Caco-2 (cell line): ENCODE measurements at regions not wholly inside any gene's neighbourhood (a gene's known extent, or its start where the extent isn't known, plus 50 kb on each side); places are given as distances from the start of the nearest gene placed in this dataset.

Experiments used
- BruUV-seq: library from RNA; stranded (reverse); fragments of 400-500 nt; replicated peaks from 2 replicates; lab custom pipeline; 2021; lab: Mats Ljungman, UMichigan
- CTCF ChIA-PET: fragments of 300-600 bp; sonication (Branson Sonifier 250); formaldehyde crosslinking; loops from one replicate; lab custom pipeline; 2022; ENCODE audit warnings: antibody characterized with exemption; lab: Charles Lee
- POLR2A ChIA-PET: fragments of 300-600 bp; sonication (Branson Sonifier 250); formaldehyde crosslinking; loops from one replicate; lab custom pipeline; 2022; ENCODE audit warnings: antibody characterized with exemption; lab: Charles Lee
- DNase-seq, 2 experiments: peaks; one replicate each; pipeline versions ENCODE4 v3.0.0 to v3.0.0-alpha.2; 2020 to 2022
- H3K27me3 ChIP-seq: replicated peaks from 2 replicates; pipeline ENCODE4 v1.6.0; 2011; ENCODE audit warnings: low read length; ENCODE audit not compliant: control insufficient read depth, insufficient read depth
- H3K36me3 ChIP-seq: 2 replicates; pipeline ENCODE4 v1.5.1; 2011; ENCODE audit warnings: low read length; ENCODE audit not compliant: control insufficient read depth, insufficient read depth
- H3K4me1 ChIP-seq: fragments of 250-450 bp; sonication (Bioruptor Pico); 2 replicates; pipeline ENCODE4 v1.5.1; 2020; ENCODE audit warnings: mild to moderate bottlenecking
- H3K4me3 ChIP-seq: 2 replicates; pipeline ENCODE4 v1.5.1; 2011; ENCODE audit warnings: low read depth, mild to moderate bottlenecking, control low read depth, low read length
- H3K9me3 ChIP-seq: fragments of 250-450 bp; sonication (Bioruptor Pico); 2 replicates; pipeline ENCODE4 v1.5.1; 2020; ENCODE audit warnings: mild to moderate bottlenecking, moderate library complexity
- H3K27ac Mint-ChIP-seq: one replicate; pipeline ENCODE4 v1.8.0; 2022; ENCODE audit warnings: mixed read lengths; ENCODE audit not compliant: unreplicated experiment
- H3K27me3 Mint-ChIP-seq: one replicate; pipeline ENCODE4 v1.8.0; 2022; ENCODE audit warnings: mixed read lengths; ENCODE audit not compliant: insufficient read depth, unreplicated experiment
- H3K36me3 Mint-ChIP-seq: one replicate; pipeline ENCODE4 v1.8.0; 2022; ENCODE audit warnings: mild to moderate bottlenecking, mixed read lengths; ENCODE audit not compliant: insufficient read depth, unreplicated experiment
- H3K4me1 Mint-ChIP-seq: one replicate; pipeline ENCODE4 v1.8.0; 2022; ENCODE audit warnings: low read depth, mixed read lengths; ENCODE audit not compliant: unreplicated experiment
- H3K4me3 Mint-ChIP-seq: one replicate; pipeline ENCODE4 v1.8.0; 2022; ENCODE audit warnings: mild to moderate bottlenecking, moderate library complexity, mixed read lengths; ENCODE audit not compliant: unreplicated experiment
- H3K9me3 Mint-ChIP-seq: one replicate; pipeline ENCODE4 v1.8.0; 2022; ENCODE audit warnings: mixed read lengths; ENCODE audit not compliant: unreplicated experiment
- intact Hi-C: fragments of 100-400 bp; cut with micrococcal nuclease; formaldehyde crosslinking; loops from one replicate; pipeline ENCODE4 v1.10.0; 2022; ENCODE audit not compliant: unreplicated experiment
- TF ChIP-seq, protein P1 (sequence below), 2 experiments: fragments of 200-600 bp in 1 of 2; IDR thresholded peaks; 1 replicate in 1 of 2; 2 replicates in 1 of 2; pipeline versions ENCODE4 v1.5.1 to v1.8.0; 2011 to 2022; ENCODE audit warnings: antibody characterized with exemption in 1 of 2, control low read depth in 1 of 2, inconsistent platforms in 1 of 2, low read depth in 1 of 2, low read length in 1 of 2, mild to moderate bottlenecking in 1 of 2, moderate library complexity in 1 of 2; ENCODE audit not compliant: insufficient read depth in 1 of 2, severe bottlenecking in 1 of 2, unreplicated experiment in 1 of 2

DNA sequence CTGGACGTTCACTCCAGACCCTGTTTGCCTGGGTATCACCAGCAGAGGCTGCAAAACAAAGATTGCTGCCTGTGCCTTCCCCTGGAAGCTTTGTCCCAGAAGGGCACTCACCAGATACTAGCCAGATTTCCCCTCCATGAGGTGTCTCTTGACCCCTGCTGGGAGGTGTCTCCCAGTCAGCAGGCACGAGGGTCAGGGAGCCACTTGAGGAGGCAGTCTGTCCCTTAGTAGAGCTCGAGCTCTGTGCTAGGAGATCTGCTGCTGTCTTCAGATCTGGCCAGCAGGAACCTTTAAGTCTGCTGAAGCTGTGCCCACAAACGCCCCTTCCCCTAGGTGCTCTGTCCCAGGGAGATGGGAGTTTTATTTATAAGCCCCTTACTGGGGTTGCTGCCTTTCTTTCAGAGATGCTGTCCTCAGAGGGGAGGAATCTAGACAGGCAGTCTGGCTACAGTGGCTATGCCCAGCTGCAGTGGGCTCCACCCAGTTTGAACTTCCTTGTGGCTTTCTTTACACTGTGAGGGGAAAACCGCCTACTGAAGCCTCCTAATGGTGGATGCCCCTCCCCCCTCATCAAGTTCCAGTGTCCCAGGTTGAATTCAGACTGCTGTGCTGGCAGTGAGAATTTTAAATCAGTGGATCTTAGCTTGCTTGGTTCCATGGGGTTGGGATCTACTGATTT lies 253.9 kb downstream of the SPATA31D1 start:
- CTCF ChIA-PET, result no interaction called here
- POLR2A ChIA-PET, result no interaction called here
- TF ChIP-seq, protein P1, sequence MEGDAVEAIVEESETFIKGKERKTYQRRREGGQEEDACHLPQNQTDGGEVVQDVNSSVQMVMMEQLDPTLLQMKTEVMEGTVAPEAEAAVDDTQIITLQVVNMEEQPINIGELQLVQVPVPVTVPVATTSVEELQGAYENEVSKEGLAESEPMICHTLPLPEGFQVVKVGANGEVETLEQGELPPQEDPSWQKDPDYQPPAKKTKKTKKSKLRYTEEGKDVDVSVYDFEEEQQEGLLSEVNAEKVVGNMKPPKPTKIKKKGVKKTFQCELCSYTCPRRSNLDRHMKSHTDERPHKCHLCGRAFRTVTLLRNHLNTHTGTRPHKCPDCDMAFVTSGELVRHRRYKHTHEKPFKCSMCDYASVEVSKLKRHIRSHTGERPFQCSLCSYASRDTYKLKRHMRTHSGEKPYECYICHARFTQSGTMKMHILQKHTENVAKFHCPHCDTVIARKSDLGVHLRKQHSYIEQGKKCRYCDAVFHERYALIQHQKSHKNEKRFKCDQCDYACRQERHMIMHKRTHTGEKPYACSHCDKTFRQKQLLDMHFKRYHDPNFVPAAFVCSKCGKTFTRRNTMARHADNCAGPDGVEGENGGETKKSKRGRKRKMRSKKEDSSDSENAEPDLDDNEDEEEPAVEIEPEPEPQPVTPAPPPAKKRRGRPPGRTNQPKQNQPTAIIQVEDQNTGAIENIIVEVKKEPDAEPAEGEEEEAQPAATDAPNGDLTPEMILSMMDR (IDR thresholded peaks at IDR 0.05; ENCODE audit: insufficient read depth in 1 of 2, low read depth in 1 of 2, low read length in 1 of 2, severe bottlenecking in 1 of 2, unreplicated experiment in 1 of 2), result no peak
- intact Hi-C loops, result no loop called here
- no peaks in the 10 kb centered on the region for H3K4me1 ChIP-seq
- no peaks in the 10 kb centered on the region for H3K9me3 ChIP-seq
- BruUV-seq, result no TSS peak
- DNase-seq, result no peak
- no peaks in the 10 kb centered on the region for H3K27me3 Mint-ChIP-seq
- no peak overlapping the region for H3K27ac Mint-ChIP-seq
- H3K36me3 ChIP-seq, result no peaks in the 10 kb centered on the region
- no peak overlapping the region for H3K4me3 ChIP-seq
- H3K4me3 Mint-ChIP-seq, result no peak overlapping the region
- H3K9me3 Mint-ChIP-seq, result peaks cover 24% of the 10 kb centered on the region
- H3K36me3 Mint-ChIP-seq, result peaks cover 4% of the 10 kb centered on the region
- H3K27me3 ChIP-seq, result no peaks in the 10 kb centered on the region
- H3K4me1 Mint-ChIP-seq, result no peaks in the 10 kb centered on the region

DNA sequence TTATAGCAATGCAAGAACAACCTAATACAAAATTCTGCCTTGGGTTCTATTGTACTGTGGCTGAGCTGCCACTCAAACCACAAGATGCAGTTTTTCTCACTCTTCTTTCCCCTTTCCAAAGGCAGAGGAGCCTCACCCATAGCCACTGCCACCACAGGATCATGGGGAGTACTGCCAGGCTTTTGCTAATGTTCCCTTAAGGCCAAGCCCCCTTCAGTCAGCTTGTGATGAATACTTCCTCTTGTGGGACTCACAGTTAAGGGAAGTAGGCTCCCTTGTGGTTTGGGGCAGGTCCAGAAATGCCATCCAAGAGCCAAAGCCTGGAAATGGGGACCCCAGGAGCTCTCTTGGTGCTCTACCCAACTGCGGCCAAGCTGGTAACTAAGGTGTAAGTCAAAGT lies 258.7 kb downstream of the SPATA31D1 start:
- H3K4me1 ChIP-seq, result no peaks in the 10 kb centered on the region
- Mint-ChIP-seq H3K36me3 (no peaks in the 10 kb centered on the region), H3K27me3 (no peaks in the 10 kb centered on the region), H3K4me3 (no peak overlapping the region), H3K27ac (no peak overlapping the region), H3K4me1 (no peaks in the 10 kb centered on the region), H3K9me3 (no peaks in the 10 kb centered on the region)
- no peak overlapping the region for H3K4me3 ChIP-seq
- ChIA-PET CTCF (no interaction called here), POLR2A (no interaction called here)
- no peaks in the 10 kb centered on the region for H3K36me3 ChIP-seq
- no peaks in the 10 kb centered on the region for H3K9me3 ChIP-seq
- H3K27me3 ChIP-seq, result no peaks in the 10 kb centered on the region
- TF ChIP-seq, protein P1 (IDR thresholded peaks at IDR 0.05; ENCODE audit: insufficient read depth in 1 of 2, low read depth in 1 of 2, low read length in 1 of 2, severe bottlenecking in 1 of 2, unreplicated experiment in 1 of 2), result no peak
- no peak for DNase-seq
- BruUV-seq, result no TSS peak
- intact Hi-C loops, result no loop called here

DNA sequence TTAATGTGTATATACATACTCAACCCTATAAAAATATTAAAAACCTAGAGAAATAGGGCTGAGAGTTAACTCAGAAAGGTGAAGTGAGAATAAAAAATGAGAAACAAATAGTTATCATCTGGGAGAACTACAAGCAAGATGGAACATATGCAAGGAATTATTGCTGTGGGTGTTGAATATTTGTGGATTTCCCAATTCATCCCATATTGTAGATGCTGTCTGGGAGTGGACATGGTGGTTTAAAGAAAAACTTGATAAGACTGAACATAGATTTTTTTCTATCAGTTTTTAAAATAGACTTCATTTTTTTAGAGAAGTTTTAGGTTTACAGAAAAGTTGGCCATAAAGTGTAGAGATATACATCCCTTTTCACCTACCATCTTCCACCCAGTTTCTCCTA lies 263.5 kb downstream of the SPATA31D1 start:
- H3K4me1 Mint-ChIP-seq, result no peaks in the 10 kb centered on the region
- no peaks in the 10 kb centered on the region for H3K27me3 ChIP-seq
- intact Hi-C loops, result no loop called here
- no peaks in the 10 kb centered on the region for H3K9me3 ChIP-seq
- no peaks in the 10 kb centered on the region for H3K36me3 Mint-ChIP-seq
- H3K4me1 ChIP-seq, result no peaks in the 10 kb centered on the region
- TF ChIP-seq, protein P1 (IDR thresholded peaks at IDR 0.05; ENCODE audit: insufficient read depth in 1 of 2, low read depth in 1 of 2, low read length in 1 of 2, severe bottlenecking in 1 of 2, unreplicated experiment in 1 of 2), result no peak
- H3K27me3 Mint-ChIP-seq, result no peaks in the 10 kb centered on the region
- CTCF ChIA-PET, result no interaction called here
- no peak for DNase-seq
- H3K4me3 Mint-ChIP-seq, result no peak overlapping the region
- no peak overlapping the region for H3K4me3 ChIP-seq
- no peaks in the 10 kb centered on the region for H3K9me3 Mint-ChIP-seq
- POLR2A ChIA-PET, result no interaction called here
- H3K27ac Mint-ChIP-seq, result no peak overlapping the region
- no TSS peak for BruUV-seq
- no peaks in the 10 kb centered on the region for H3K36me3 ChIP-seq
